Stomach (tissue), 4 donors: ENCODE measurements at regions not wholly inside any gene's neighbourhood (a gene's known extent, or its start where the extent isn't known, plus 50 kb on each side); places are given as distances from the start of the nearest gene placed in this dataset.

Experiments
- POLR2A ChIP-seq, 4 donors: fragments of 450-650 bp; IDR thresholded peaks; one replicate each; pipeline ENCODE4 v1.6.1; 2016; ENCODE audit warnings: antibody characterized with exemption in 4 of 4, control low read depth in 2 of 4, mild to moderate bottlenecking in 1 of 4, moderate library complexity in 1 of 4
- TF ChIP-seq, protein P1 (sequence below), 7 experiments: fragments of 450-650 bp in 4 of 7; fragments of 200-600 bp in 3 of 7; sonication (generic) in 3 of 7; IDR thresholded peaks; one replicate each; pipeline ENCODE4 v1.5.1; 2016 to 2019; ENCODE audit warnings: antibody characterized with exemption in 7 of 7, control low read depth in 2 of 7, mild to moderate bottlenecking in 1 of 7

DNA sequence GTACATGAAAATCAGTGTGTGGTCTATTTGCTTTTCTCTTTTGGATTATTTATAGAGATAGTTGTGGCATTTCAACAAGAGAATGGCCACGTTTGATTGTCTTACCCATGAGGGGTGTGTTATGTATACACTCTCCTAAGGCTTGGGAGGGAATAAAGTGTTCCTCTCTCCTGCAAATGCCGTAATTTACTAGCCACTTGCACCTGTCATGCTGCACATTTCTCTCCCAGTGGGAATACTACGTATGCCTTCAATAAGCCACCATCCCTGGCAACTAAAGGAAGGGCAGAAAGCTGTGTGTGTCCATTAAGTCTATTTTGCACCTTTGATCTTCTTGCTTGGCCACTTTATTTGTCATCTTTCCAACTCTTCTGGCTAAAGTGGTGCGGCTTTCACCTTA, 541.2 kb downstream of the QKI start:
- TF ChIP-seq POLR2A (IDR thresholded peaks at IDR 0.05) = no peak
- TF ChIP-seq, protein P1, sequence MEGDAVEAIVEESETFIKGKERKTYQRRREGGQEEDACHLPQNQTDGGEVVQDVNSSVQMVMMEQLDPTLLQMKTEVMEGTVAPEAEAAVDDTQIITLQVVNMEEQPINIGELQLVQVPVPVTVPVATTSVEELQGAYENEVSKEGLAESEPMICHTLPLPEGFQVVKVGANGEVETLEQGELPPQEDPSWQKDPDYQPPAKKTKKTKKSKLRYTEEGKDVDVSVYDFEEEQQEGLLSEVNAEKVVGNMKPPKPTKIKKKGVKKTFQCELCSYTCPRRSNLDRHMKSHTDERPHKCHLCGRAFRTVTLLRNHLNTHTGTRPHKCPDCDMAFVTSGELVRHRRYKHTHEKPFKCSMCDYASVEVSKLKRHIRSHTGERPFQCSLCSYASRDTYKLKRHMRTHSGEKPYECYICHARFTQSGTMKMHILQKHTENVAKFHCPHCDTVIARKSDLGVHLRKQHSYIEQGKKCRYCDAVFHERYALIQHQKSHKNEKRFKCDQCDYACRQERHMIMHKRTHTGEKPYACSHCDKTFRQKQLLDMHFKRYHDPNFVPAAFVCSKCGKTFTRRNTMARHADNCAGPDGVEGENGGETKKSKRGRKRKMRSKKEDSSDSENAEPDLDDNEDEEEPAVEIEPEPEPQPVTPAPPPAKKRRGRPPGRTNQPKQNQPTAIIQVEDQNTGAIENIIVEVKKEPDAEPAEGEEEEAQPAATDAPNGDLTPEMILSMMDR (IDR thresholded peaks at IDR 0.05) = no peak
